Activated T-helper 1 cell treated with Interleukin-2 at 50 U/mL for 16 hours (primary cell): ENCODE measurements at regions not wholly inside any gene's neighbourhood (a gene's known extent, or its start where the extent isn't known, plus 50 kb on each side); places are given as distances from the start of the nearest gene placed in this dataset.
"Not testable (repeated sequence)": the region's sequence is repeated elsewhere in the genome, so short reads cannot be mapped to it uniquely, and the experiment has no call there.

Source experiments
- DNase-seq: peaks from one replicate; pipeline ENCODE4 v3.0.0-alpha.2; 2020; ENCODE audit warnings: low read depth

GRCh38 chr5:42894057-42894456 is 82.4 kb upstream of the SELENOP start:
- DNase-seq, result no peak

- DNase-seq, result peak; percentile 28
Observed at GRCh38 chr5:42889311-42889933, 77.7 kb upstream of the SELENOP start.

- no peak for DNase-seq
Observed at GRCh38 chr5:42888771-42889170, 77.1 kb upstream of the SELENOP start.

- no peak for DNase-seq
Observed at GRCh38 chr5:42887575-42887974, 75.9 kb upstream of the SELENOP start.

- DNase-seq, result no peak
Observed at GRCh38 chr5:42887097-42887496, 75.4 kb upstream of the SELENOP start.

- no peak for DNase-seq
Observed at GRCh38 chr5:42886635-42887034, 74.9 kb upstream of the SELENOP start.

GRCh38 chr5:42884326-42884725 is 72.6 kb upstream of the SELENOP start:
- DNase-seq, result no peak

- no peak for DNase-seq
Observed at GRCh38 chr5:42881416-42882117, 69.9 kb upstream of the SELENOP start.

- no peak for DNase-seq
Observed at GRCh38 chr5:42880496-42881150, 68.9 kb upstream of the SELENOP start.

- DNase-seq, result no peak
Observed at GRCh38 chr5:42879291-42879690, 67.6 kb upstream of the SELENOP start.

- no peak for DNase-seq
Observed at GRCh38 chr5:42878550-42878949, 66.9 kb upstream of the SELENOP start.

- no peak for DNase-seq
Observed at GRCh38 chr5:42878041-42878440, 66.3 kb upstream of the SELENOP start.

GRCh38 chr5:42877431-42877830 is 65.7 kb upstream of the SELENOP start:
- no peak for DNase-seq

- DNase-seq, result no peak
Observed at GRCh38 chr5:42876375-42876844, 64.7 kb upstream of the SELENOP start.

- DNase-seq, result no peak
Observed at GRCh38 chr5:42875785-42876374, 64.2 kb upstream of the SELENOP start.

GRCh38 chr5:42875211-42875610 is 63.5 kb upstream of the SELENOP start:
- DNase-seq, result no peak

- DNase-seq, result no peak
Observed at GRCh38 chr5:42874621-42875198, 63.0 kb upstream of the SELENOP start.

GRCh38 chr5:42872865-42873264 is 61.2 kb upstream of the SELENOP start:
- DNase-seq, result no peak

- DNase-seq, result no peak
Observed at GRCh38 chr5:42870882-42871418, 59.3 kb upstream of the SELENOP start.

- not testable (repeated sequence) for DNase-seq
Observed at GRCh38 chr5:42868417-42868816, 56.7 kb upstream of the SELENOP start.

GRCh38 chr5:42864749-42865148 is 53.1 kb upstream of the SELENOP start:
- not testable (repeated sequence) for DNase-seq
